ENCODE measurements at regions not wholly inside any gene's neighbourhood (a gene's known extent, or its start where the extent isn't known, plus 50 kb on each side); places are given as distances from the start of the nearest gene placed in this dataset.

DNA sequence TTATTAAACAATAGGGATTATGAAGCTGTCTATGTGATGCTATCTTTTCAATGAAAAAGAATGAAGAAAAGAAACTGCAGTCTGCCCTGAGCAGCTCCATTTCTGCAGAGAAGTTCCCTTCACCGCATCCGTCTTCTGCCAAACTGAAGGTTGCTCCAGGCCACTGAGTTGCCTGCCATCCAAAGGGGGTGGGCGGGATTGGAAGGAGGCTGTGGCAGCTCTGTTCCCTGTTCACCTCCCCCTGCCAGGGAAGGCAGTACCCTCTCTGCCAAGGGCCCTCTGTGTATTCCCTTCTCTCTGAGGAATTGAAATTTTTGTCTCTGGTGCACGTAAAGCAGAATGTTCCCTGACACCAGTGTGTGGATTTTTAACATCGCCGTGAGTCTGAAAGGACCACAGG is 243.1 kb upstream of the GHITM start:
- H3K4me3 ChIP-seq (ENCODE audit: low read depth, low read length) = no peak overlapping the region
- H3K27me3 ChIP-seq = no peaks in the 10 kb centered on the region
- no peaks in the 10 kb centered on the region for H3K9me3 ChIP-seq
- H3K36me3 ChIP-seq = no peaks in the 10 kb centered on the region
- no peaks in the 10 kb centered on the region for H3K4me1 ChIP-seq
- DNase-seq = no peak
- TF ChIP-seq, protein P1, sequence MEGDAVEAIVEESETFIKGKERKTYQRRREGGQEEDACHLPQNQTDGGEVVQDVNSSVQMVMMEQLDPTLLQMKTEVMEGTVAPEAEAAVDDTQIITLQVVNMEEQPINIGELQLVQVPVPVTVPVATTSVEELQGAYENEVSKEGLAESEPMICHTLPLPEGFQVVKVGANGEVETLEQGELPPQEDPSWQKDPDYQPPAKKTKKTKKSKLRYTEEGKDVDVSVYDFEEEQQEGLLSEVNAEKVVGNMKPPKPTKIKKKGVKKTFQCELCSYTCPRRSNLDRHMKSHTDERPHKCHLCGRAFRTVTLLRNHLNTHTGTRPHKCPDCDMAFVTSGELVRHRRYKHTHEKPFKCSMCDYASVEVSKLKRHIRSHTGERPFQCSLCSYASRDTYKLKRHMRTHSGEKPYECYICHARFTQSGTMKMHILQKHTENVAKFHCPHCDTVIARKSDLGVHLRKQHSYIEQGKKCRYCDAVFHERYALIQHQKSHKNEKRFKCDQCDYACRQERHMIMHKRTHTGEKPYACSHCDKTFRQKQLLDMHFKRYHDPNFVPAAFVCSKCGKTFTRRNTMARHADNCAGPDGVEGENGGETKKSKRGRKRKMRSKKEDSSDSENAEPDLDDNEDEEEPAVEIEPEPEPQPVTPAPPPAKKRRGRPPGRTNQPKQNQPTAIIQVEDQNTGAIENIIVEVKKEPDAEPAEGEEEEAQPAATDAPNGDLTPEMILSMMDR (IDR thresholded peaks at IDR 0.05; ENCODE audit: low read depth, low read length) = no peak

- TF ChIP-seq, protein P1 (IDR thresholded peaks at IDR 0.05; ENCODE audit: low read depth, low read length) = no peak
- Histone ChIP-seq H3K9me3 (no peaks in the 10 kb centered on the region), H3K4me3 (ENCODE audit: low read depth, low read length) (no peak overlapping the region), H3K36me3 (no peaks in the 10 kb centered on the region), H3K4me1 (no peaks in the 10 kb centered on the region), H3K27me3 (no peaks in the 10 kb centered on the region)
- no peak for DNase-seq
Observed at GRCh38 chr10:83897626-83898025, 241.7 kb upstream of the GHITM start.

DNA sequence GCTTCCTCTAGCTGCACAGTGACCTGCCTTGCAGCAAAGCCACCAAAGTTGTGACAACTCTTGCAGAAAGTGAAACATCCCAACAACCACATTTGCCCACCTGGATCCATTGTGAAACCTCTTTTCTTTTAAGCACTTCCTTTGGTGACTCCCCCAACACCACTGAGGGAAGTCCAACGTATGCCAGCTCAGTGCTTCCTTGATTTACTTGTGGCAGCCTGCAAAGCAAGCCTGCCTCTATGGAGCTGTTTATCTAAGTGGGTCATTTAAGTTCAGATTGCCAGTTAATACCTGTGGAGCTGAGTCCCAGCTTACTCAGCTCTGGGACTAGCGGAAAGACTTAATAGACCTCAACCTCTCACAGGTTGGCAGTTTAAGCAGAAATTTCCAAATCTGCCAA is 230.8 kb upstream of the GHITM start:
- no peak overlapping the region for H3K4me3 ChIP-seq (ENCODE audit: low read depth, low read length)
- H3K9me3 ChIP-seq = no peaks in the 10 kb centered on the region
- H3K27me3 ChIP-seq = no peaks in the 10 kb centered on the region
- DNase-seq = no peak
- no peaks in the 10 kb centered on the region for H3K36me3 ChIP-seq
- H3K4me1 ChIP-seq = no peaks in the 10 kb centered on the region
- TF ChIP-seq, protein P1 (IDR thresholded peaks at IDR 0.05; ENCODE audit: low read depth, low read length) = no peak

- H3K27me3 ChIP-seq = no peaks in the 10 kb centered on the region
- TF ChIP-seq, protein P1 (IDR thresholded peaks at IDR 0.05; ENCODE audit: low read depth, low read length) = no peak
- DNase-seq = no peak
- H3K36me3 ChIP-seq = no peaks in the 10 kb centered on the region
- no peaks in the 10 kb centered on the region for H3K9me3 ChIP-seq
- no peaks in the 10 kb centered on the region for H3K4me1 ChIP-seq
- no peak overlapping the region for H3K4me3 ChIP-seq (ENCODE audit: low read depth, low read length)
Observed at GRCh38 chr10:83909001-83909400, 230.3 kb upstream of the GHITM start.

- Histone ChIP-seq H3K4me1 (peaks cover 4% of the 10 kb centered on the region), H3K9me3 (no peaks in the 10 kb centered on the region), H3K27me3 (no peaks in the 10 kb centered on the region), H3K36me3 (no peaks in the 10 kb centered on the region), H3K4me3 (ENCODE audit: low read depth, low read length) (no peak overlapping the region)
- DNase-seq = no peak
- TF ChIP-seq, protein P1 (IDR thresholded peaks at IDR 0.05; ENCODE audit: low read depth, low read length) = no peak
Observed at GRCh38 chr10:83915801-83916200, 223.5 kb upstream of the GHITM start.

GRCh38 chr10:83917537-83918506 is 221.5 kb upstream of the GHITM start:
- Histone ChIP-seq H3K27me3 (no peaks in the 10 kb centered on the region), H3K9me3 (no peaks in the 10 kb centered on the region), H3K4me1 (peaks cover 4% of the 10 kb centered on the region), H3K4me3 (ENCODE audit: low read depth, low read length) (peak overlapping the region; percentile 34), H3K36me3 (no peaks in the 10 kb centered on the region)
- peak; percentile 63 for DNase-seq
- TF ChIP-seq, protein P1 (IDR thresholded peaks at IDR 0.05; ENCODE audit: low read depth, low read length) = peak; percentile 70

Measured in BE2C (cell line).